ENCODE measurements at regions not wholly inside any gene's neighbourhood (a gene's known extent, or its start where the extent isn't known, plus 50 kb on each side); places are given as distances from the start of the nearest gene placed in this dataset.

- no peak for DNase-seq
Measured at GRCh38 chr2:156087875-156088274, 244.6 kb downstream of the NR4A2 start.

GRCh38 chr2:156083763-156084493, 248.6 kb downstream of the NR4A2 start:
- peak; percentile 16 for DNase-seq

- DNase-seq, result no peak
Measured at GRCh38 chr2:156079845-156080244, 252.7 kb downstream of the NR4A2 start.

- DNase-seq, result no peak
Measured at GRCh38 chr2:156077041-156077742, 255.3 kb downstream of the NR4A2 start.

GRCh38 chr2:156065912-156066311, 266.6 kb downstream of the NR4A2 start:
- no peak for DNase-seq

- DNase-seq, result no peak
Measured at GRCh38 chr2:156064540-156064939, 268.0 kb downstream of the NR4A2 start.

- no peak for DNase-seq
Measured at GRCh38 chr2:156057647-156058046, 274.9 kb downstream of the NR4A2 start.

- DNase-seq, result no peak
Measured at GRCh38 chr2:156054983-156055382, 277.5 kb downstream of the NR4A2 start.

GRCh38 chr2:156046900-156047299, 285.6 kb downstream of the NR4A2 start:
- DNase-seq, result no peak

GRCh38 chr2:156042895-156043294, 289.6 kb downstream of the NR4A2 start:
- DNase-seq, result no peak

GRCh38 chr2:156038021-156038420, 294.5 kb downstream of the NR4A2 start:
- DNase-seq, result no peak

- no peak for DNase-seq
Measured at GRCh38 chr2:156037482-156037881, 295.0 kb downstream of the NR4A2 start.

- DNase-seq, result no peak
Measured at GRCh38 chr2:156031121-156031520, 301.4 kb downstream of the NR4A2 start.

- DNase-seq, result no peak
Measured at GRCh38 chr2:156023229-156023869, 309.2 kb downstream of the NR4A2 start.

GRCh38 chr2:156021146-156022040, 311.1 kb downstream of the NR4A2 start:
- DNase-seq, result no peak

- no peak for DNase-seq
Measured at GRCh38 chr2:156019341-156019740, 313.2 kb downstream of the NR4A2 start.

GRCh38 chr2:156017341-156017885, 315.1 kb downstream of the NR4A2 start:
- DNase-seq, result no peak

GRCh38 chr2:156009293-156009692, 323.2 kb downstream of the NR4A2 start:
- no peak for DNase-seq

- no peak for DNase-seq
Measured at GRCh38 chr2:156006721-156007618, 325.6 kb downstream of the NR4A2 start.

- no peak for DNase-seq
Measured at GRCh38 chr2:156005999-156006712, 326.4 kb downstream of the NR4A2 start.

- no peak for DNase-seq
Measured at GRCh38 chr2:156005531-156005930, 327.0 kb downstream of the NR4A2 start.
